ENCODE measurements at regions not wholly inside any gene's neighbourhood (a gene's known extent, or its start where the extent isn't known, plus 50 kb on each side); places are given as distances from the start of the nearest gene placed in this dataset.

- peak; percentile 36 for DNase-seq
- Histone ChIP-seq H3K4me3 (ENCODE audit: low read depth, low read length) (no peak overlapping the region), H3K27ac (no peak overlapping the region), H3K36me3 (replicated peaks) (no peaks in the 10 kb centered on the region), H3K27me3 (replicated peaks) (no peaks in the 10 kb centered on the region)
- in situ Hi-C loops (cut with HindIII; ENCODE audit: low pct_ligation_motif_present, low sequenced_read_pairs): no loop called here
- no peak for TF ChIP-seq CTCF (IDR thresholded peaks at IDR 0.05; ENCODE audit: low read depth, low read length, missing control alignments)
These were observed 507.5 kb downstream of the SLC4A3 start for GRCh38 chr2:220134756-220135534.

- peak; percentile 72 for DNase-seq
- TF ChIP-seq CTCF (IDR thresholded peaks at IDR 0.05; ENCODE audit: low read depth, low read length, missing control alignments): no peak
- H3K27ac ChIP-seq: no peak overlapping the region
- no peak overlapping the region for H3K4me3 ChIP-seq (ENCODE audit: low read depth, low read length)
- in situ Hi-C loops (cut with HindIII; ENCODE audit: low pct_ligation_motif_present, low sequenced_read_pairs): no loop called here
- no peaks in the 10 kb centered on the region for H3K27me3 ChIP-seq (replicated peaks)
- H3K36me3 ChIP-seq (replicated peaks): no peaks in the 10 kb centered on the region
These were observed 515.9 kb downstream of the SLC4A3 start for GRCh38 chr2:220143336-220143735.

- no peak overlapping the region for H3K4me3 ChIP-seq (ENCODE audit: low read depth, low read length)
- H3K36me3 ChIP-seq (replicated peaks): no peaks in the 10 kb centered on the region
- in situ Hi-C loops (cut with HindIII; ENCODE audit: low pct_ligation_motif_present, low sequenced_read_pairs): no loop called here
- peak; percentile 32 for DNase-seq
- H3K27me3 ChIP-seq (replicated peaks): no peaks in the 10 kb centered on the region
- no peak overlapping the region for H3K27ac ChIP-seq
- TF ChIP-seq CTCF (IDR thresholded peaks at IDR 0.05; ENCODE audit: low read depth, low read length, missing control alignments): no peak
These were observed 517.0 kb downstream of the SLC4A3 start for GRCh38 chr2:220144411-220144810.

- Histone ChIP-seq H3K27me3 (replicated peaks) (no peaks in the 10 kb centered on the region), H3K27ac (no peak overlapping the region), H3K36me3 (replicated peaks) (no peaks in the 10 kb centered on the region), H3K4me3 (ENCODE audit: low read depth, low read length) (no peak overlapping the region)
- peak; percentile 21 for DNase-seq
- in situ Hi-C loops (cut with HindIII; ENCODE audit: low pct_ligation_motif_present, low sequenced_read_pairs): no loop called here
- no peak for TF ChIP-seq CTCF (IDR thresholded peaks at IDR 0.05; ENCODE audit: low read depth, low read length, missing control alignments)
These were observed 520.0 kb downstream of the SLC4A3 start for GRCh38 chr2:220147161-220148038.

- TF ChIP-seq CTCF (IDR thresholded peaks at IDR 0.05; ENCODE audit: low read depth, low read length, missing control alignments): no peak
- peak; percentile 35 for DNase-seq
- in situ Hi-C loops (cut with HindIII; ENCODE audit: low pct_ligation_motif_present, low sequenced_read_pairs): no loop called here
- Histone ChIP-seq H3K27me3 (replicated peaks) (no peaks in the 10 kb centered on the region), H3K27ac (no peak overlapping the region), H3K4me3 (ENCODE audit: low read depth, low read length) (no peak overlapping the region), H3K36me3 (replicated peaks) (no peaks in the 10 kb centered on the region)
These were observed 521.2 kb downstream of the SLC4A3 start for GRCh38 chr2:220148471-220149248.
